B cell (primary cell): ENCODE measurements at regions not wholly inside any gene's neighbourhood (a gene's known extent, or its start where the extent isn't known, plus 50 kb on each side); places are given as distances from the start of the nearest gene placed in this dataset.

ENCODE experiments used
- ATAC-seq: fragments of 200-7000 bp; cut with Tn5 transposase; one replicate; pipeline ENCODE4 v1.10.0; 2021; ENCODE audit warnings: low read depth, mild to moderate bottlenecking, moderate number of reproducible peaks, moderate library complexity
- CTCF ChIA-PET: fragments of 350-600 bp; sonication (Branson Sonifier 250); formaldehyde crosslinking; loops from one replicate; lab custom pipeline; 2021; ENCODE audit warnings: antibody characterized with exemption, inconsistent platforms; lab: Charles Lee
- POLR2A ChIA-PET: fragments of 350-600 bp; sonication (Branson Sonifier 250); formaldehyde crosslinking; loops from one replicate; lab custom pipeline; 2021; ENCODE audit warnings: antibody characterized with exemption; lab: Charles Lee
- DNase-seq: peaks from one replicate; pipeline ENCODE4 v3.0.0; 2013
- H2AFZ ChIP-seq: 2 replicates; pipeline ENCODE4 v1.6.1; 2012; ENCODE audit warnings: mild to moderate bottlenecking, low read depth, low read length; ENCODE audit not compliant: insufficient read depth, poor library complexity, severe bottlenecking
- H3K27ac ChIP-seq, 2 donors: 1 replicate in 1 of 2; 2 replicates in 1 of 2; pipeline ENCODE4 v1.5.1; 2012 to 2013; ENCODE audit warnings: low read length in 2 of 2, mild to moderate bottlenecking in 2 of 2, moderate library complexity in 1 of 2
- H3K27me3 ChIP-seq, 4 experiments: fragments of 200-600 bp in 1 of 4; sonication (generic) in 1 of 4; replicated peaks in 1 of 4; 1 replicate in 2 of 4; 2 replicates in 2 of 4; pipeline versions ENCODE4 v1.6.1 to v1.7.0; 2013 to 2016; ENCODE audit warnings: low read length in 3 of 4, mild to moderate bottlenecking in 2 of 4, mixed read lengths in 1 of 4, moderate library complexity in 1 of 4; ENCODE audit not compliant: insufficient read depth in 4 of 4, control insufficient read depth in 3 of 4; ENCODE audit errors: control extremely low read depth in 1 of 4
- H3K36me3 ChIP-seq, 2 experiments: replicated peaks in 1 of 2; 1 replicate in 1 of 2; 2 replicates in 1 of 2; pipeline versions ENCODE4 v1.6.1 to v1.7.1; 2013; ENCODE audit warnings: low read length in 1 of 2; ENCODE audit not compliant: insufficient read depth in 2 of 2, control insufficient read depth in 1 of 2; ENCODE audit errors: control extremely low read depth in 1 of 2, extremely low read depth in 1 of 2
- H3K4me1 ChIP-seq, 2 donors: fragments of 200-600 bp in 1 of 2; sonication (generic) in 1 of 2; 1 replicate in 1 of 2; 2 replicates in 1 of 2; pipeline versions ENCODE4 v1.5.1 to v1.6.1; 2013 to 2017; ENCODE audit warnings: low read length in 2 of 2; ENCODE audit not compliant: control insufficient read depth in 2 of 2, insufficient read depth in 2 of 2
- H3K4me2 ChIP-seq: replicated peaks from 2 replicates; pipeline ENCODE3; 2012; ENCODE audit warnings: mild to moderate bottlenecking, low read depth, low read length; ENCODE audit not compliant: poor library complexity, severe bottlenecking
- H3K4me3 ChIP-seq, 5 experiments: fragments of 200-600 bp in 1 of 5; sonication (generic) in 1 of 5; 1 replicate in 3 of 5; 2 replicates in 2 of 5; pipeline versions ENCODE4 v1.5.1 to v1.7.0; 2011 to 2016; ENCODE audit warnings: low read length in 4 of 5, mild to moderate bottlenecking in 4 of 5, low read depth in 2 of 5, control low read depth in 1 of 5, moderate library complexity in 1 of 5; ENCODE audit not compliant: insufficient read depth in 1 of 5; ENCODE audit errors: control extremely low read depth in 1 of 5, extremely low read depth in 1 of 5
- H3K79me2 ChIP-seq: fragments of 200-600 bp; sonication (generic); one replicate; pipeline ENCODE4 v1.6.0; 2016; ENCODE audit warnings: low read length; ENCODE audit not compliant: control insufficient read depth, insufficient read depth
- H3K9ac ChIP-seq: fragments of 200-600 bp; sonication (generic); 2 replicates; pipeline ENCODE4 v1.6.1; 2017; ENCODE audit warnings: mild to moderate bottlenecking, low read length, moderate library complexity
- H3K9me3 ChIP-seq, 3 donors: one replicate each; pipeline versions ENCODE4 v1.6.1 to v1.7.1; 2013; ENCODE audit warnings: low read length in 2 of 3; ENCODE audit not compliant: control insufficient read depth in 2 of 3, insufficient read depth in 1 of 3; ENCODE audit errors: control extremely low read depth in 1 of 3
- H4K20me1 ChIP-seq: 2 replicates; pipeline ENCODE4 v1.6.0; 2012; ENCODE audit warnings: mild to moderate bottlenecking, low read length; ENCODE audit not compliant: insufficient read depth, control insufficient read depth, poor library complexity, severe bottlenecking
- H3K27ac Mint-ChIP-seq: one replicate; pipeline ENCODE4 v1.8.0; 2021; ENCODE audit warnings: mixed read lengths
- H3K27me3 Mint-ChIP-seq: one replicate; pipeline ENCODE4 v1.8.0; 2021; ENCODE audit warnings: mixed read lengths
- H3K4me1 Mint-ChIP-seq: one replicate; pipeline ENCODE4 v1.8.0; 2021; ENCODE audit warnings: mixed read lengths
- H3K4me3 Mint-ChIP-seq: one replicate; pipeline ENCODE4 v1.8.0; 2021; ENCODE audit warnings: mixed read lengths
- H3K9me3 Mint-ChIP-seq: one replicate; pipeline ENCODE4 v1.8.0; 2022; ENCODE audit warnings: mixed read lengths; ENCODE audit not compliant: insufficient read depth
- EZH2 ChIP-seq: IDR thresholded peaks from 2 replicates; pipeline ENCODE4 v1.6.1; 2012; ENCODE audit warnings: borderline replicate concordance, low read depth, mild to moderate bottlenecking, moderate library complexity, low read length; ENCODE audit not compliant: insufficient read depth, poor library complexity, severe bottlenecking
- WGBS: methylation state at CpG from one replicate; pipeline ENCODE4 v1.1.5; 2013; ENCODE audit warnings: missing lambda C conversion rate; ENCODE audit not compliant: insufficient coverage; 5-methylcytosine and 5-hydroxymethylcytosine counted together
- intact Hi-C: fragments of 100-400 bp; cut with micrococcal nuclease; formaldehyde crosslinking; loops from one replicate; pipeline ENCODE4 v1.10.0; 2022
- TF ChIP-seq, protein P1 (sequence below): fragments of 200-600 bp; IDR thresholded peaks from one replicate; pipeline ENCODE4 v1.8.0; 2022; ENCODE audit warnings: antibody characterized with exemption, mild to moderate bottlenecking

DNA sequence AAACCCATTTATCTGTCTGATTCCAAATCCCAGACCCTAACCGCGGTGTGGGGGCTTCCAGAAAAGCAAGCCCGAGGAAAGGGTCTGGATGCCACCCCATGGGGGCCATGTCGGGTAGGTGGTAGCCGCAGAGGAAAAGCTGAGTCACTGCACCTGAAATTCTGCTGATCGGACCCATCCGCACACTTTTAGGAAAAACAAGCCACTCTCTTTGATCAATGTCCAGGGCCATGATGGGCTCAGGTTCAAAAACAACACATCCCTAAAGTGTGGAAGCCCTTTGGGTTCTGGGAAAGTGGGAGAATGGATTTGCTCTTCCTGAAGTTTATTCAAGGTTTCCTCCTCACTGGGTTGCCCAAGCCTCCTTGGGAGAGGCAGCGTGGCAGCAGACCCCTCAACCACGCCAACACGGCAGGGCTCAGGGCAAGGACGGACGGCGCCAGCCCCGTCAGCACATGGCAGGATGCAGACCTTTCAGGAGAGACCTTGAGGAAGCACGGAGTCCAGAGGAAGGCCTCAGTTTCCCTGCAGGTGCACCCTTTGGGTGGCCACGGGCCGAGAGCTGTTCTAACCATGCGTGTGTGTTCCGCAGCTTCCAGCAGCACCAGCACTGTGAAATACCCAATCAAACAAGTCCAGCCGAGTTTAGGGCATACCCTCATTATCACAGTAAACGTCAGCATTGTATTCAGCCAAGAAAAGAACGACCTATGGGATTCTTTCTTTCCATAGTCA is 367.0 kb downstream of the FOXL1 start:
- intact Hi-C loops, result no loop called here
- POLR2A ChIA-PET, result no interaction called here
- no peak overlapping the region for H3K4me3 ChIP-seq
- Mint-ChIP-seq H3K4me3 (no peak overlapping the region), H3K27ac (no peak overlapping the region), H3K4me1 (no peaks in the 10 kb centered on the region), H3K27me3 (no peaks in the 10 kb centered on the region), H3K9me3 (no peaks in the 10 kb centered on the region)
- H3K9me3 ChIP-seq, result peaks cover 0 to 4% (median 0%) of the 10 kb centered on the region in 3 donors
- 90% methylated on average over 20 of the region's 22 CpGs for WGBS
- CTCF ChIA-PET, result no interaction called here
- H3K9ac ChIP-seq, result no peak overlapping the region
- H3K27ac ChIP-seq, result no peak overlapping the region
- no peaks in the 10 kb centered on the region for H4K20me1 ChIP-seq
- TF ChIP-seq EZH2, result no peak
- TF ChIP-seq, protein P1, sequence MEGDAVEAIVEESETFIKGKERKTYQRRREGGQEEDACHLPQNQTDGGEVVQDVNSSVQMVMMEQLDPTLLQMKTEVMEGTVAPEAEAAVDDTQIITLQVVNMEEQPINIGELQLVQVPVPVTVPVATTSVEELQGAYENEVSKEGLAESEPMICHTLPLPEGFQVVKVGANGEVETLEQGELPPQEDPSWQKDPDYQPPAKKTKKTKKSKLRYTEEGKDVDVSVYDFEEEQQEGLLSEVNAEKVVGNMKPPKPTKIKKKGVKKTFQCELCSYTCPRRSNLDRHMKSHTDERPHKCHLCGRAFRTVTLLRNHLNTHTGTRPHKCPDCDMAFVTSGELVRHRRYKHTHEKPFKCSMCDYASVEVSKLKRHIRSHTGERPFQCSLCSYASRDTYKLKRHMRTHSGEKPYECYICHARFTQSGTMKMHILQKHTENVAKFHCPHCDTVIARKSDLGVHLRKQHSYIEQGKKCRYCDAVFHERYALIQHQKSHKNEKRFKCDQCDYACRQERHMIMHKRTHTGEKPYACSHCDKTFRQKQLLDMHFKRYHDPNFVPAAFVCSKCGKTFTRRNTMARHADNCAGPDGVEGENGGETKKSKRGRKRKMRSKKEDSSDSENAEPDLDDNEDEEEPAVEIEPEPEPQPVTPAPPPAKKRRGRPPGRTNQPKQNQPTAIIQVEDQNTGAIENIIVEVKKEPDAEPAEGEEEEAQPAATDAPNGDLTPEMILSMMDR, result no peak
- no peaks in the 10 kb centered on the region for H3K36me3 ChIP-seq
- H3K4me1 ChIP-seq, result no peaks in the 10 kb centered on the region
- no peaks in the 10 kb centered on the region for H3K79me2 ChIP-seq
- H2AFZ ChIP-seq, result no peak overlapping the region
- ATAC-seq (no peak), DNase-seq (no peak)
- H3K27me3 ChIP-seq, result no peaks in the 10 kb centered on the region
- no peak overlapping the region for H3K4me2 ChIP-seq

DNA sequence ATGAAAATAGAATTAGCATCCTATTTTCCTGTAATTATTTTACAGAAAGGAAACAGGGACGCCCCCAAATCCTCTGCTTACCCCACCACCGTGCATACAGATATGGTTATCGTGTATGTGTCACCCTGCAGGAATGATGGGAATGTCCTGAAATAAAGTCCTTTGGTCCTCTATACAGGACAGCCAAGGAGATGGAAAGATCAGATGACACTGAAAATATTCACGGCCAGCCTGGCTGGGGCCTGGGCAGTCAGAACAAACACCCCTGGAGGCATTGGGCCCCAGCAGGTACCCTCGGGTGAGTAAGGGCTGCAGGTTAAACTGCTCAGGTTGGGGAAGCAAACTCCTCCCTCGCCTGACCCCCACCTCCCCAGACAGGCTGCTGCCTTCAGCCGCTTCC is 368.0 kb downstream of the FOXL1 start:
- WGBS, result 75% methylated on average over 2 of the region's 7 CpGs

More for the DNA sequence above, 368.0 kb downstream of the FOXL1 start:
- H3K4me1 Mint-ChIP-seq, result no peaks in the 10 kb centered on the region
- ChIA-PET CTCF (no interaction called here), POLR2A (no interaction called here)
- no peaks in the 10 kb centered on the region for H3K36me3 ChIP-seq
- no peaks in the 10 kb centered on the region for H4K20me1 ChIP-seq
- no peaks in the 10 kb centered on the region for H3K79me2 ChIP-seq
- ATAC-seq, result no peak
- H3K27me3 Mint-ChIP-seq, result no peaks in the 10 kb centered on the region
- no peaks in the 10 kb centered on the region for H3K27me3 ChIP-seq
- H3K9me3 ChIP-seq, result peaks cover 0 to 4% (median 0%) of the 10 kb centered on the region in 3 donors
- H3K27ac ChIP-seq, result no peak overlapping the region
- H3K9ac ChIP-seq, result no peak overlapping the region
- no peak for DNase-seq
- H3K4me2 ChIP-seq, result no peak overlapping the region
- no peaks in the 10 kb centered on the region for H3K4me1 ChIP-seq
- intact Hi-C loops, result no loop called here
- H2AFZ ChIP-seq, result no peak overlapping the region
- TF ChIP-seq, protein P1, result no peak
- TF ChIP-seq EZH2, result no peak
- H3K27ac Mint-ChIP-seq, result no peak overlapping the region
- no peak overlapping the region for H3K4me3 Mint-ChIP-seq
- H3K4me3 ChIP-seq, result no peak overlapping the region
- no peaks in the 10 kb centered on the region for H3K9me3 Mint-ChIP-seq
